Transverse colon (tissue), 4 donors: ENCODE measurements at regions not wholly inside any gene's neighbourhood (a gene's known extent, or its start where the extent isn't known, plus 50 kb on each side); places are given as distances from the start of the nearest gene placed in this dataset.
"Not testable (repeated sequence)": the region's sequence is repeated elsewhere in the genome, so short reads cannot be mapped to it uniquely, and the experiment has no call there.

Source experiments
- DNase-seq: peaks from one replicate; pipeline ENCODE4 v3.0.0-alpha.2; 2019
- H3K27ac ChIP-seq, 4 donors: fragments of 200-600 bp; sonication (generic); 2 replicates each; pipeline ENCODE4 v1.5.1; 2016 to 2018; ENCODE audit warnings: inconsistent platforms in 4 of 4
- H3K27me3 ChIP-seq: fragments of 200-600 bp; sonication (generic); 2 replicates; pipeline ENCODE4 v1.5.1; 2017; ENCODE audit warnings: inconsistent platforms
- H3K36me3 ChIP-seq, 4 donors: fragments of 200-600 bp; sonication (generic); 2 replicates each; pipeline ENCODE4 v1.5.1; 2017 to 2019; ENCODE audit warnings: inconsistent platforms in 4 of 4
- H3K4me1 ChIP-seq, 4 donors: fragments of 200-600 bp; sonication (generic); 2 replicates each; pipeline ENCODE4 v1.5.1; 2017 to 2020; ENCODE audit warnings: inconsistent platforms in 4 of 4
- H3K4me3 ChIP-seq, 4 donors: fragments of 200-600 bp; sonication (generic); 1 replicate in 1 of 4; 2 replicates in 3 of 4; pipeline versions ENCODE4 v1.5.1 to v1.6.1; 2017 to 2019; ENCODE audit warnings: inconsistent platforms in 4 of 4
- H3K9me3 ChIP-seq, 2 donors: fragments of 200-600 bp; sonication (generic); 2 replicates each; pipeline ENCODE4 v1.5.1; 2017 to 2019; ENCODE audit warnings: inconsistent platforms in 2 of 2
- CTCF ChIP-seq, 5 experiments: fragments of 200-600 bp in 3 of 5; fragments of 450-650 bp in 2 of 5; sonication (generic) in 3 of 5; IDR thresholded peaks; 1 replicate in 2 of 5; 2 replicates in 3 of 5; pipeline ENCODE4 v1.5.1; 2016 to 2017; ENCODE audit warnings: antibody characterized with exemption in 5 of 5, inconsistent platforms in 3 of 5, mild to moderate bottlenecking in 2 of 5, moderate library complexity in 1 of 5
- EP300 ChIP-seq: sonication (generic); formaldehyde crosslinking; IDR thresholded peaks from one replicate; pipeline ENCODE4 v1.6.1; 2017; ENCODE audit warnings: antibody characterized with exemption, low read depth
- POLR2A ChIP-seq: fragments of 450-650 bp; IDR thresholded peaks from one replicate; pipeline ENCODE4 v1.6.1; 2016; ENCODE audit warnings: antibody characterized with exemption, mild to moderate bottlenecking, moderate library complexity
- POLR2AphosphoS5 ChIP-seq, 3 donors: sonication (generic); formaldehyde crosslinking; IDR thresholded peaks; one replicate each; pipeline ENCODE4 v1.6.1; 2016; ENCODE audit warnings: antibody characterized with exemption in 3 of 3
- WGBS, 2 donors: methylation state at CpG; one replicate each; pipeline ENCODE4 v1.1.5; 2018; ENCODE audit warnings: low coverage in 1 of 2; 5-methylcytosine and 5-hydroxymethylcytosine counted together
- in situ Hi-C, 4 donors: fragments of 200-750 bp; cut with MboI; loops; one replicate each; pipeline versions ENCODE4 v1.15.0 to v1.15.1; 2017; ENCODE audit warnings: low sequenced_read_pairs in 3 of 4, low pct_ligation_motif_present in 1 of 4, low pct_unique_long_range_greater_than_20kb in 1 of 4
- intact Hi-C: fragments of 100-400 bp; cut with DNase I; formaldehyde crosslinking; loops from one replicate; pipeline ENCODE4 v1.15.1; 2023; ENCODE audit warnings: low total_unique reads

- no peak for DNase-seq
- no peaks in the 10 kb centered on the region for H3K4me1 ChIP-seq
- no peaks in the 10 kb centered on the region for H3K27me3 ChIP-seq
- no peaks in the 10 kb centered on the region for H3K9me3 ChIP-seq
- intact Hi-C loops: no loop called here
- no peak for TF ChIP-seq POLR2AphosphoS5 (IDR thresholded peaks at IDR 0.05)
- WGBS, 2 donors: 70 to 83% methylated on average over 4 of the region's 4 CpGs
- in situ Hi-C loops: no loop called here
- no peaks in the 10 kb centered on the region for H3K36me3 ChIP-seq
- no peak overlapping the region for H3K27ac ChIP-seq
- no peak overlapping the region for H3K4me3 ChIP-seq
Measured at GRCh38 chr13:22877421-22877820, 303.4 kb upstream of the SGCG start.

- DNase-seq: no peak
- Histone ChIP-seq H3K4me1 (no peaks in the 10 kb centered on the region), H3K27me3 (no peaks in the 10 kb centered on the region), H3K9me3 (no peaks in the 10 kb centered on the region), H3K4me3 (no peak overlapping the region), H3K36me3 (no peaks in the 10 kb centered on the region), H3K27ac (no peak overlapping the region)
- intact Hi-C loops: no loop called here
- in situ Hi-C loops: no loop called here
- 87 to 89% methylated on average over 10 of the region's 10 CpGs for WGBS, 2 donors
- TF ChIP-seq CTCF (IDR thresholded peaks at IDR 0.05) (no peak), POLR2AphosphoS5 (IDR thresholded peaks at IDR 0.05) (no peak), POLR2A (no peak), EP300 (no peak)
Measured at GRCh38 chr13:22880741-22881720, 299.7 kb upstream of the SGCG start.

DNA sequence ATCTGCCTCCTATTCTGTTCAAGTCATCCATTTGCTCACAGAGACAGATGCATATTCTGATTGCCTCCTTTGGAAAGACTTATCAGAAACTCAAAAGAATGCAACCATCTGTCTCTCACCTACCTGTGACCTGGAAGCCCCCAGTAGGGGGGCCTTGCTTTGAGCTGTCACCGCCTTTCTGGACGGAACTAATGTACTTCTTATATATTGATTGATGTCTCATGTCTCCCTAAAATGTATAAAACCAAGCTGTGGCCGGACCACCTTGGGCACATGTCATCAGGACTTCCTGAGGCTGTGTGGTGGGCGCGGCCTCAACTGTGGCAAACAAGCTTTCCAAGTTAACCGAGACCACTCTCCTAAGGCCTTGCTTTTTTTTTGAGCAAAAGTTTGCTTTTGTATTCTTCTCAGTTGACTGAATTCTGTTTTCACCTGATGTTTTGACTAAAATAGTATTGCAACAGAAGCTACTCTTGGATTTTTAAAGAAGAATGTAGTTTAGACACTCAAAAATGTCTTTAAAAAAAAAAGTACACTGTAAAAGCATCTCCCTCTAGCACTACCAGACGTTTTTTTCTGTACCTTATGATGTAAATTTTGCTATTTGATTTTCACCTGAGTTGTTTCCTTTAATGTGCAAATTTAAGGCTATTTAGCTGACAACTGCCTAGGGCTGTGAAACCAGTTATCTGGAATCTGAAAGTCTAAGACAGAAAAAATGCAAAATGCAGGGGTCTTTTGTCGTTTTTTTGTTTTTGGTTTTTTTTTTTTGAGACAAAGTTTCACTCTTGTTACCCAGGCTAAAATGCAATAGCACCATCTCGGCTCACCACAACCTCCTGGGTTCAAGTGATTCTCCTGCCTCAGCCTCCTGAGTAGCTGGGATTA, 298.8 kb upstream of the SGCG start:
- H3K4me3 ChIP-seq, H3K4me1 ChIP-seq, H3K36me3 ChIP-seq, H3K9me3 ChIP-seq, in situ Hi-C loops, DNase-seq, H3K27me3 ChIP-seq, intact Hi-C loops, H3K27ac ChIP-seq: not testable (repeated sequence)
- WGBS, 2 donors: 71 to 76% methylated on average over 7 to 9 of the region's 9 CpGs

DNA sequence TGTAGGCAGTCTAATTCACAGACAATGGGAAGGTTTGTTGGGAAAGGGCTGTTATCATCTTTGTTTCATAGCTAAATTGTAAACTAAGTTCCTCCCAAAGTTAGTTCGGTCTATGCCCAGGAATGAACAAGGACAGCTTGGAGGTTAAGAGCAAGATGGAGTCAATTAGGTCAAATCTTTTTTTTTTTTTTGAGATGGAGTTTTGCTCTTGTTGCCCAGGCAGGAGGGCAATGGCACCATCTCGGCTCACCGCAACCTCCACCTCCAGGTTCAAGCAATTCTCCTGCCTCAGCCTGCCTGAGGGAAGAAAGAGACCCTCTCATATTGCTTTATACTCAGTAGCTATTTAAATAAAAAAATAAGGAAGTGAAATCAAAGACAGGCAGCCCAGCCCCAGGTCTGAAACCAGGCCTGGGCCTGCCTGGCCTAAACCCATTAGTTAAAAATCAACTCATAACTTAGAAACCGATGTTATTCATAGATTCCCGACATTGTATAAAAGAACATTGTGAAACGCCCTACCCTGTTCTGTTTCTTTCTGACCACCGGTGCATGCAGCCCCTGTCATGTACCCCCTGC, 297.4 kb upstream of the SGCG start:
- TF ChIP-seq POLR2A: no peak
- TF ChIP-seq POLR2AphosphoS5 (IDR thresholded peaks at IDR 0.05): no peak
- no peak for TF ChIP-seq CTCF (IDR thresholded peaks at IDR 0.05)
- no peak for TF ChIP-seq EP300

DNA sequence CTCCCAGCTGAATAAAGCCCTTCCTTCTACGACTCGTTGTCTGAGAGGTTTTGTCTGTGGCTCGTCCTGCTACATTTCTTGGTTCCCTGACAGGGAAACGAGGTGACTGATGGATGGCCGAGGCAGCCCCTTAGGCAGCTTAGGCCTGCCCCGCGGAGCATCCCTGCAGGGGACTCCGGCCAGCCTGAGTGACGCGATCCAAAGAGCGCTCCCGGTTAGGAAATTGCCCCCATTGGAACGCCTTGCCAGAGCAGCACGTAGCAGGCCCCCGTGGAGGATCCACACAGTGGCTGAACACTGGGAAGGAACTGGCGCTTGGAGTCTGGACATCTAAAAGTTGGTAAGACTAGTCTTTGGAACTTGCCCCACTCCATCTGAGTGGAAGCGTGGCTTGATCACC, 296.8 kb upstream of the SGCG start:
- WGBS, 2 donors: 81% methylated on average over 17 of the region's 17 CpGs; no CpG with 5 or more reads in 1 of the 2 donors
- H3K9me3 ChIP-seq: no peaks in the 10 kb centered on the region
- DNase-seq: no peak
- no peaks in the 10 kb centered on the region for H3K4me1 ChIP-seq
- no peak overlapping the region for H3K27ac ChIP-seq
- no peaks in the 10 kb centered on the region for H3K27me3 ChIP-seq
- in situ Hi-C loops (no loop called here), intact Hi-C loops (no loop called here)
- no peaks in the 10 kb centered on the region for H3K36me3 ChIP-seq
- TF ChIP-seq EP300: no peak
- no peak for TF ChIP-seq POLR2AphosphoS5 (IDR thresholded peaks at IDR 0.05)
- H3K4me3 ChIP-seq: no peak overlapping the region

More for the DNA sequence above, 297.4 kb upstream of the SGCG start:
- H3K27me3 ChIP-seq: no peaks in the 10 kb centered on the region
- 55 to 69% methylated on average over 3 to 7 of the region's 7 CpGs for WGBS, 2 donors
- H3K4me3 ChIP-seq: no peak overlapping the region
- no peak for DNase-seq
- intact Hi-C loops (no loop called here), in situ Hi-C loops (no loop called here)
- H3K4me1 ChIP-seq: no peaks in the 10 kb centered on the region
- no peaks in the 10 kb centered on the region for H3K9me3 ChIP-seq
- H3K27ac ChIP-seq: no peak overlapping the region
- no peaks in the 10 kb centered on the region for H3K36me3 ChIP-seq

DNA sequence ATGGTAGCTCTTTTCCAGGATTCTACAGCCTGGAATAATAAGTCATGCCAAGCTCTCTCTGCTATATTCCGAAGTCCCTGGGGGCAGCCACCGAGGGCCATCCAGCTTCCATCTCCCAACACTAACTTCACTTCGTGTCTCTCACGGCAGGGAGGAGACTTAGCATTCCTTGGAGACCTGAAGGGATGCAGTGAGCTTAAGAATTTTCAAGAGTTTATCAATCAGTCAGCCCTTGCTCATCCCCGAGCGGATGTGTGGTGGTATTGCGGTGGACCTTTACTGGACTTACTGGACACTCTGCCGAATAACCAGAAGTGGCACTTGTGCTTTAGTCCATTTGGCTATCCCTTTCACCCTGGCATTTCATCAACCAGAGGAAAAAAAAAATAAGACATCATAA, 294.7 kb upstream of the SGCG start:
- WGBS, 2 donors: 92 to 95% methylated on average over 2 to 8 of the region's 8 CpGs
- intact Hi-C loops, H3K9me3 ChIP-seq, H3K27ac ChIP-seq, H3K36me3 ChIP-seq, H3K27me3 ChIP-seq, in situ Hi-C loops, H3K4me3 ChIP-seq, H3K4me1 ChIP-seq, DNase-seq: not testable (repeated sequence)

- H3K36me3 ChIP-seq, H3K9me3 ChIP-seq, intact Hi-C loops, in situ Hi-C loops, H3K4me3 ChIP-seq, H3K4me1 ChIP-seq, H3K27ac ChIP-seq, DNase-seq, H3K27me3 ChIP-seq: not testable (repeated sequence)
- WGBS, 2 donors: 79 to 93% methylated on average over 5 of the region's 5 CpGs
Measured at GRCh38 chr13:22889376-22889775, 291.4 kb upstream of the SGCG start.
